Lower leg skin (tissue), 3 donors: ENCODE measurements at regions not wholly inside any gene's neighbourhood (a gene's known extent, or its start where the extent isn't known, plus 50 kb on each side); places are given as distances from the start of the nearest gene placed in this dataset.

ENCODE experiments used
- CTCF ChIP-seq, 3 donors: fragments of 450-650 bp; IDR thresholded peaks; one replicate each; pipeline ENCODE4 v1.5.1; 2016; ENCODE audit warnings: antibody characterized with exemption in 3 of 3, mild to moderate bottlenecking in 3 of 3, moderate library complexity in 2 of 3
- POLR2A ChIP-seq, 2 donors: fragments of 450-650 bp; IDR thresholded peaks; one replicate each; pipeline ENCODE4 v1.6.1; 2016 to 2017; ENCODE audit warnings: antibody characterized with exemption in 2 of 2, mild to moderate bottlenecking in 1 of 2, moderate library complexity in 1 of 2

DNA sequence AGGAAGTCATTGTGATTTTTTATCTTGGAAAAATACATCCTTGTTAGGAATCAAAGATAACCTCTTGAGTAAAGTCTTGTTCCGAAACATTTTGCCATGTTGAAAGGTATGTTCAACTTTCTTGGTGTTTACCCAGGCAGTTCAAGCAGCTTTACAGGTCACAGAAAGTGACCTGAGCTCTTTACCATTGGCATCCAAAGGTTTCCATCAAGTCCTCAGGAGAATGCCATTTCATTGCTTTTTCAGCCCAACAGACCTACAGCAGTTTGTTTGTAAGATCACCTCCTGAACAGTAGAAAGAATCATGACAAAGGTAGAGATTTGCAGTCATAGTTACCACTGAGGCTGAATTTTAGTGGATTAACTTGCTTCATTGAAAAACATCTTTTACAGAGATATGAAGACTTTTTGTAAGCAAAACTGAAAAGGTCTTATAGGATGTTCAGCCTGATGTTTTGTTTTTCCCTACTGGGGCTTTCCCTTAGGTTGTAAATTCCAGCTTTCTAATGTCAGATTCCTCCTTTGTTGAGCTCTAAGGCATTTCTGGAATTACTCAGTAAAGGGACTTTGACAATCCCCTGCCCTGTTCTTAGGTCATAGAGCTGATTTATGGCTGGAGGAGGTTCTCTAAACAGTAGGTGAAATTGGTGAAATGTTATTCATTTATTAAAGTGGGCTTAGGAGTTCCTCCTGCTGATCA lies 236.8 kb upstream of the RBMS1 start:
- no peak for TF ChIP-seq CTCF (IDR thresholded peaks at IDR 0.05)
- no peak for TF ChIP-seq POLR2A (IDR thresholded peaks at IDR 0.05)
